Activated CD4-positive, alpha-beta T cell treated with anti-CD3 and anti-CD28 coated beads, Interleukin-2, amount 50 U/mL, for 1 hour (primary cell): ENCODE measurements at regions not wholly inside any gene's neighbourhood (a gene's known extent, or its start where the extent isn't known, plus 50 kb on each side); places are given as distances from the start of the nearest gene placed in this dataset.

ENCODE experiments used
- DNase-seq: peaks from one replicate; pipeline ENCODE4 v3.0.0-alpha.2; 2020

- no peak for DNase-seq
Observed at GRCh38 chr21:29443411-29444010, 144.8 kb downstream of the BACH1 start.

DNA sequence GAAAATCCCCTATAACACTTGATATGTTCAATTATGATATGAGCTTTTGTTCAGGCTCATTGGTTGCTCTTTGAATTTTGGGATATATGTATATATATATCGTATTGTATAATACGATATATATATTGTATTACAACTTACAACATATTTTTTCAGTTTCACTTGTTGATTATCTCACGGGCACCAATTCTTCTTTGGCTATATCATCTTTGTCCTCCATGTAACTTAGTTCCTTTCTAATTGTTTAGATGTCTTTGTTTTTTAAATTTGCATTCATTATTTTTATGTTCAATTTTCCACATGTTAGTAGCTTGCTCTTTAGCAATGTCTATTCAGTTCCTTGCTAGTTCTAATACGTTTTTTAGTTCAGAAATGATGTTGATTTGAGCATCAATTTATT lies 150.0 kb downstream of the BACH1 start:
- DNase-seq = no peak

- no peak for DNase-seq
Observed at GRCh38 chr21:29449306-29449950, 150.7 kb downstream of the BACH1 start.

DNA sequence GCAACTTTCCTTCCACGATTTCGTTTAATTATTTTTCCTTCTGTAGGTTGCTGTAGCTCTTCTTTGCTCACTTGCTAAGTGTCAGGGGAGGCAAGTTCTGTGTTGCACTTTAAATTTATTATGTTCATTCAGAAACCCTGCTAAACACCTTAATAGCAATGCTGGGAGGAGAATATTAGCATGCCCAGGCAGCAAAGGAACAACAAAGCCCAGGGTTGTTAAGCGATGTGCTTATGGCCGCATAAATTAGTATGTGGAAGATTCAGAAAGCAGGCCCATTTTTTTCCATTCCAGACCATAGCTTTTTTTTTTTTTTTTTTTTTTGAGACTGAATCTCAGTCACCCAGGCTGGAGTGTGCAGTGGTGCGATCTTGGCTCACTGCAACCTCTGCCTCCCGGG lies 151.3 kb downstream of the BACH1 start:
- DNase-seq = no peak

GRCh38 chr21:29453511-29453910 lies 154.8 kb downstream of the BACH1 start:
- no peak for DNase-seq

DNA sequence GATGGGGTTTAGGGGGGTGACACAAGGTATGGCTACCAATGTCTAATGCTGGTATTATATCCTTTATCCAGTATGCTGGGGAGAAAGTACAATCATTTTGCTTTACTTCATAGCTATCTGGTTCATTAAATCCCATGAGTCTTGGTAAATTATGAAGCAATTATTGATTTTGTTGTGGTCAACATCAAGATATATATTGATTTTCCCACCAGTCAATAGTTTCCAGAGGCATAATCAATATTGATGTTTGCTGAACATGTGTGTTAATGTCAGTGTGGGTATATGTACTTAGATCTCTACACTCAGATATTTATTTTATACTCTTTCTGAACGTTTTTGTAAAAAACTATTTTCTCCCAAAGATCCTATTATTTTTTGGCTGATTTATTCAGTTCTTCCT lies 155.5 kb downstream of the BACH1 start:
- no peak for DNase-seq

GRCh38 chr21:29462479-29462878 lies 163.8 kb downstream of the BACH1 start:
- no peak for DNase-seq

- no peak for DNase-seq
Observed at GRCh38 chr21:29465546-29465945, 166.8 kb downstream of the BACH1 start.

- no peak for DNase-seq
Observed at GRCh38 chr21:29466532-29466931, 167.8 kb downstream of the BACH1 start.

DNA sequence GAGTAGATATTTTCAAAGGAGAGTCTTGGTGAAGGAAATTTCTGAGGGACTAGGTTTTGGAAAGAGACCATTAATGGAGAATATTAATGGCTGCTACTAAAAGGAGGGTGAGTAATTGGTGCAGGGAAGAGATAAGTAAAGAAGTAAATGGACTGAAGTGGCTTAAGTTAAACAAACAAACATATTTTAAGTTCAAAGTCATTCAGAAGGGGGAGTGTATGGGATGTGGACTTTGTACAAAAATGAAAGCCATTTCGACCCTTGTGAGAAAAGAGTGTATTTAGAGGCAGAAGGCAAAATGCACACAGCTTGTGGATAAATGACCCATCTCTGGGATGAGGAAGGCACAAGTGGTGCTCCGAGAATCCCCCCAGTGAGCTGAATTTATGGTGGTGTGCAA lies 171.7 kb downstream of the BACH1 start:
- no peak for DNase-seq

- DNase-seq = no peak
Observed at GRCh38 chr21:29473808-29474207, 175.1 kb downstream of the BACH1 start.

GRCh38 chr21:29475329-29475728 lies 176.6 kb downstream of the BACH1 start:
- DNase-seq = no peak

- DNase-seq = no peak
Observed at GRCh38 chr21:29477347-29477746, 178.6 kb downstream of the BACH1 start.

GRCh38 chr21:29477941-29478340 lies 179.2 kb downstream of the BACH1 start:
- DNase-seq = no peak

- no peak for DNase-seq
Observed at GRCh38 chr21:29481081-29481480, 182.4 kb downstream of the BACH1 start.

- DNase-seq = no peak
Observed at GRCh38 chr21:29481641-29482040, 182.9 kb downstream of the BACH1 start.

DNA sequence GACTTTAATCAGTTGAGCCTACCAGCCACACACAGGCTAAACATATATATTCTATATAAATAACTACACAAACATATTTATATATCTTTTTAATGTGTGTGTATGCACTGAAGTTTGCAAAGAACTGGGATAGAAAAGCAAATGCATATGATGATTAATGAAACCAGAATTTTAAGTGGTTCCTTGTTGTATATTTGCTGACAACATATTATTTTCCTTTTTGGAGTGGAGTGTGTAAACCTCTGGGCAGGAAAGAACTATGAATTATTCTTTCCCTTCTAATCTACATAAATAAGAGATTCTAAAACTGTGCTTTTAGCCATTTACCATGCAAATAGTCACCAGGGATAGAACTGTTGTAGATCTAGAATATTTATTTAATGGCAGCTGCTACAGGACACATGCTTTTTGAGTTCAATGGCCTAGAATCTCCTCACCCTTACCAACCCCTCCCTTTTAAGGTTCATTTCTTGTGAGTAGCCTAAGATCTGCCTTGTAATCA lies 187.6 kb downstream of the BACH1 start:
- no peak for DNase-seq
